PFSK-1 (cell line): ENCODE measurements at regions not wholly inside any gene's neighbourhood (a gene's known extent, or its start where the extent isn't known, plus 50 kb on each side); places are given as distances from the start of the nearest gene placed in this dataset.

ENCODE experiments used
- FOXP2 ChIP-seq: optimal IDR thresholded peaks from 2 replicates; pipeline ENCODE3; 2011; ENCODE audit warnings: borderline replicate concordance, control low read depth, inconsistent platforms; ENCODE audit not compliant: insufficient read depth; ENCODE audit errors: extremely low read length, extremely low read depth
- POLR2AphosphoS5 ChIP-seq: IDR thresholded peaks from 2 replicates; pipeline ENCODE4 v1.6.1; 2012; ENCODE audit warnings: low read depth, mild to moderate bottlenecking, control low read depth, low read length, moderate library complexity
- REST ChIP-seq, 2 experiments: IDR thresholded peaks; 2 replicates each; pipeline versions ENCODE4 v1.6.1 to v1.8.0; 2011 to 2012; ENCODE audit warnings: low read depth in 2 of 2, low read length in 2 of 2, control low read depth in 1 of 2, inconsistent platforms in 1 of 2, mild to moderate bottlenecking in 1 of 2, moderate library complexity in 1 of 2; ENCODE audit not compliant: insufficient read depth in 1 of 2
- SIN3A ChIP-seq: IDR thresholded peaks from 2 replicates; pipeline ENCODE4 v1.6.1; 2012; ENCODE audit warnings: mild to moderate bottlenecking, low read length, moderate library complexity, borderline replicate concordance; ENCODE audit not compliant: insufficient read depth
- TAF1 ChIP-seq: IDR thresholded peaks from 2 replicates; pipeline ENCODE4 v1.6.1; 2012; ENCODE audit warnings: low read length, control low read depth, borderline replicate concordance; ENCODE audit not compliant: insufficient read depth

- TF ChIP-seq TAF1 (no peak), POLR2AphosphoS5 (no peak), SIN3A (no peak), REST (IDR thresholded peaks at IDR 0.05; ENCODE audit: insufficient read depth in 1 of 2, low read depth in 2 of 2, low read length in 2 of 2) (no peak), FOXP2 (no peak)
These were observed 517.8 kb downstream of the CCDC171 start for GRCh38 chr9:16070455-16071145.

- TF ChIP-seq POLR2AphosphoS5 = no peak
- TF ChIP-seq REST (IDR thresholded peaks at IDR 0.05; ENCODE audit: insufficient read depth in 1 of 2, low read depth in 2 of 2, low read length in 2 of 2) = no peak
- no peak for TF ChIP-seq TAF1
- no peak for TF ChIP-seq SIN3A
- no peak for TF ChIP-seq FOXP2
These were observed 518.6 kb downstream of the CCDC171 start for GRCh38 chr9:16071400-16071799.

- no peak for TF ChIP-seq REST (IDR thresholded peaks at IDR 0.05; ENCODE audit: insufficient read depth in 1 of 2, low read depth in 2 of 2, low read length in 2 of 2)
- no peak for TF ChIP-seq TAF1
- TF ChIP-seq POLR2AphosphoS5 = no peak
- no peak for TF ChIP-seq SIN3A
- TF ChIP-seq FOXP2 = no peak
These were observed 522.1 kb downstream of the CCDC171 start for GRCh38 chr9:16074963-16075362.

GRCh38 chr9:16075696-16076095 lies 522.9 kb downstream of the CCDC171 start:
- TF ChIP-seq SIN3A = no peak

GRCh38 chr9:16076511-16076910 lies 523.7 kb downstream of the CCDC171 start:
- TF ChIP-seq REST (IDR thresholded peaks at IDR 0.05; ENCODE audit: insufficient read depth in 1 of 2, low read depth in 2 of 2, low read length in 2 of 2) (no peak), TAF1 (no peak), SIN3A (no peak), POLR2AphosphoS5 (no peak), FOXP2 (no peak)

- TF ChIP-seq SIN3A (no peak), REST (IDR thresholded peaks at IDR 0.05; ENCODE audit: insufficient read depth in 1 of 2, low read depth in 2 of 2, low read length in 2 of 2) (no peak), POLR2AphosphoS5 (no peak), FOXP2 (no peak), TAF1 (no peak)
These were observed 530.0 kb downstream of the CCDC171 start for GRCh38 chr9:16082796-16083195.
